PC-3 (cell line): ENCODE measurements at regions not wholly inside any gene's neighbourhood (a gene's known extent, or its start where the extent isn't known, plus 50 kb on each side); places are given as distances from the start of the nearest gene placed in this dataset.

ENCODE experiments used
- EZH2 ChIP-seq: fragments of 300-600 bp; sonication (generic); IDR thresholded peaks from one replicate; pipeline ENCODE4 v1.6.1; 2017; ENCODE audit warnings: antibody characterized with exemption, mild to moderate bottlenecking, low read length; ENCODE audit not compliant: unreplicated experiment
- EZH2phosphoT487 ChIP-seq: fragments of 300-600 bp; sonication (generic); IDR thresholded peaks from 2 replicates; pipeline ENCODE4 v1.6.1; 2018; ENCODE audit warnings: mild to moderate bottlenecking, antibody characterized with exemption, low read length, borderline replicate concordance
- TF ChIP-seq, protein P1 (sequence below): fragments of 300-600 bp; sonication (generic); conservative IDR thresholded peaks from 2 replicates; pipeline ENCODE4 v1.5.1; 2017; ENCODE audit warnings: antibody characterized with exemption, low read depth, mild to moderate bottlenecking, low read length

DNA sequence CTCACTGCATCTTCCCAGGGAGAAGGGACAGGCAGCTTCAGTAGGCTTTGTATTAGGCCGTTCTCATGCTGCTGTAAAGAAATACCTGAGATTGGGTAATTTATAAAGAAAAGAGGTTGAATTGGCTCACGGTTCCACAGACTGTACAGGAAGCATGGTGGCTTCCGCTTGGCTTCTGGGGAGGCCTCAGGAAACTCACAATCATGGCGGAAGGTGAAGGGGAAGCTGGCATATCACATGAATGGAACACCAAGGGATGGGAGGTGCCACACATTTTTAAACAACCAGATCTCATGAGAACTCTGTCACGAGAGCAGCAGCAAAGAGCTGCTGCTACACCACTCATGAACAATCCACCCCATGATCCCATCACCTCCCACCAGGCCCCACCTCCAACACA is 182.2 kb upstream of the SFSWAP start:
- TF ChIP-seq, protein P1, sequence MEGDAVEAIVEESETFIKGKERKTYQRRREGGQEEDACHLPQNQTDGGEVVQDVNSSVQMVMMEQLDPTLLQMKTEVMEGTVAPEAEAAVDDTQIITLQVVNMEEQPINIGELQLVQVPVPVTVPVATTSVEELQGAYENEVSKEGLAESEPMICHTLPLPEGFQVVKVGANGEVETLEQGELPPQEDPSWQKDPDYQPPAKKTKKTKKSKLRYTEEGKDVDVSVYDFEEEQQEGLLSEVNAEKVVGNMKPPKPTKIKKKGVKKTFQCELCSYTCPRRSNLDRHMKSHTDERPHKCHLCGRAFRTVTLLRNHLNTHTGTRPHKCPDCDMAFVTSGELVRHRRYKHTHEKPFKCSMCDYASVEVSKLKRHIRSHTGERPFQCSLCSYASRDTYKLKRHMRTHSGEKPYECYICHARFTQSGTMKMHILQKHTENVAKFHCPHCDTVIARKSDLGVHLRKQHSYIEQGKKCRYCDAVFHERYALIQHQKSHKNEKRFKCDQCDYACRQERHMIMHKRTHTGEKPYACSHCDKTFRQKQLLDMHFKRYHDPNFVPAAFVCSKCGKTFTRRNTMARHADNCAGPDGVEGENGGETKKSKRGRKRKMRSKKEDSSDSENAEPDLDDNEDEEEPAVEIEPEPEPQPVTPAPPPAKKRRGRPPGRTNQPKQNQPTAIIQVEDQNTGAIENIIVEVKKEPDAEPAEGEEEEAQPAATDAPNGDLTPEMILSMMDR = no peak
- TF ChIP-seq EZH2phosphoT487 (no peak), EZH2 (no peak)
